Body of pancreas (tissue), 4 donors: ENCODE measurements at regions not wholly inside any gene's neighbourhood (a gene's known extent, or its start where the extent isn't known, plus 50 kb on each side); places are given as distances from the start of the nearest gene placed in this dataset.

Experiments
- CTCF ChIP-seq, 7 experiments: fragments of 450-650 bp in 4 of 7; fragments of 200-600 bp in 3 of 7; sonication (generic) in 3 of 7; IDR thresholded peaks; one replicate each; pipeline ENCODE4 v1.5.1; 2016 to 2019; ENCODE audit warnings: antibody characterized with exemption in 7 of 7
- POLR2A ChIP-seq, 3 donors: fragments of 450-650 bp; IDR thresholded peaks; one replicate each; pipeline ENCODE4 v1.6.1; 2016; ENCODE audit warnings: antibody characterized with exemption in 3 of 3, mild to moderate bottlenecking in 2 of 3

- TF ChIP-seq CTCF (IDR thresholded peaks at IDR 0.05) (no peak), POLR2A (IDR thresholded peaks at IDR 0.05) (no peak)
Observed at GRCh38 chrX:117458243-117458968, 658.2 kb downstream of the KLHL13 start.
